K562 (cell line): ENCODE measurements at regions not wholly inside any gene's neighbourhood (a gene's known extent, or its start where the extent isn't known, plus 50 kb on each side); places are given as distances from the start of the nearest gene placed in this dataset.

Source experiments
- ATAC-seq: fragments of 200-7000 bp; cut with Tn5 transposase; 3 replicates; pipeline ENCODE4 v1.9.1; 2020; ENCODE audit warnings: moderate library complexity
- BruUV-seq: library from RNA; stranded (reverse); fragments of 400-500 nt; replicated peaks from 2 replicates; lab custom pipeline; 2021; lab: Mats Ljungman, UMichigan
- CTCF ChIA-PET: fragments of 300-600 bp; formaldehyde crosslinking; extraction: SDS; loops from one replicate; lab custom pipeline; 2021; ENCODE audit warnings: low intra/inter-chr PET ratio; lab: Yijun Ruan, JAX
- POLR2A ChIA-PET: fragments of 300-600, 350-650 bp; sonication (Branson Sonifier 250); formaldehyde crosslinking; extraction: SDS; loops from one replicate; lab custom pipeline; 2021; ENCODE audit warnings: antibody characterized with exemption, inconsistent platforms; lab: Yijun Ruan, JAX
- DNase-seq, 4 experiments: peaks; one replicate each; pipeline versions ENCODE4 v3.0.0 to v3.0.0-alpha.2; 2011 to 2018; ENCODE audit warnings: low spot score in 3 of 4, mixed read lengths in 3 of 4; ENCODE audit errors: extremely low read depth in 1 of 4
- FAIRE-seq: peaks from 2 replicates; lab custom pipeline; 2011; peaks lifted over from hg19 to GRCh38; lab: Jason Lieb, UNC
- H2AFZ ChIP-seq: 2 replicates; pipeline ENCODE4 v1.6.0; 2011; ENCODE audit warnings: low read depth, low read length, control low read depth, inconsistent platforms
- H3K27ac ChIP-seq: fragments of 200-600 bp; 3 replicates; pipeline ENCODE4 v1.8.0; 2011; ENCODE audit warnings: low read depth, mild to moderate bottlenecking, control low read depth, inconsistent platforms, low read length, moderate library complexity, mixed read lengths; ENCODE audit errors: extremely low read depth
- H3K27me3 ChIP-seq, 2 experiments: fragments of 300-600 bp in 1 of 2; 2 replicates in 1 of 2; 3 replicates in 1 of 2; pipeline versions ENCODE4 v1.6.0 to v1.8.0; 2011; ENCODE audit warnings: inconsistent platforms in 2 of 2, low read length in 2 of 2, mild to moderate bottlenecking in 1 of 2, mixed read lengths in 1 of 2, moderate library complexity in 1 of 2; ENCODE audit not compliant: control insufficient read depth in 2 of 2, insufficient read depth in 2 of 2
- H3K36me3 ChIP-seq: fragments of 300-600 bp; 3 replicates; pipeline ENCODE4 v1.8.0; 2011; ENCODE audit warnings: mild to moderate bottlenecking, low read length, inconsistent platforms; ENCODE audit not compliant: control insufficient read depth, insufficient read depth
- H3K4me1 ChIP-seq, 2 experiments: fragments of 200-600 bp in 1 of 2; replicated peaks in 1 of 2; 2 replicates in 1 of 2; 3 replicates in 1 of 2; pipeline versions ENCODE4 v1.5.1 to v1.8.0; 2011; ENCODE audit warnings: inconsistent platforms in 2 of 2, low read length in 2 of 2, mild to moderate bottlenecking in 1 of 2, mixed read lengths in 1 of 2, moderate library complexity in 1 of 2; ENCODE audit not compliant: control insufficient read depth in 2 of 2, insufficient read depth in 2 of 2
- H3K4me2 ChIP-seq: 2 replicates; pipeline ENCODE4 v1.6.1; 2011; ENCODE audit warnings: low read length, control low read depth, inconsistent platforms, mixed read lengths; ENCODE audit not compliant: insufficient read depth
- H3K4me3 ChIP-seq: fragments of 200-600 bp; sonication (generic), shearing (Covaris generic); 2 replicates; pipeline ENCODE4 v1.5.1; 2016; ENCODE audit warnings: control low read depth, inconsistent platforms
- H3K79me2 ChIP-seq: fragments of 200-600 bp; 3 replicates; pipeline ENCODE4 v1.8.0; 2011; ENCODE audit warnings: low read length, inconsistent platforms; ENCODE audit not compliant: control insufficient read depth, insufficient read depth
- H3K9ac ChIP-seq, 2 experiments: 2 replicates each; pipeline versions ENCODE4 v1.6.0 to v1.6.1; 2011; ENCODE audit warnings: low read depth in 2 of 2, low read length in 2 of 2, control low read depth in 1 of 2, inconsistent platforms in 1 of 2, mild to moderate bottlenecking in 1 of 2, mixed read lengths in 1 of 2; ENCODE audit not compliant: insufficient read depth in 1 of 2
- H3K9me1 ChIP-seq: one replicate; pipeline ENCODE4 v1.6.0; 2011; ENCODE audit warnings: inconsistent platforms, mild to moderate bottlenecking, low read length, moderate library complexity; ENCODE audit not compliant: control insufficient read depth, insufficient read depth
- H3K9me3 ChIP-seq: replicated peaks from 2 replicates; pipeline ENCODE4 v1.5.1; 2011; ENCODE audit warnings: low read depth, low read length, inconsistent platforms; ENCODE audit not compliant: control insufficient read depth, insufficient read depth
- H4K20me1 ChIP-seq: replicated peaks from 2 replicates; pipeline ENCODE4 v1.6.1; 2011; ENCODE audit warnings: low read length, inconsistent platforms, mixed read lengths; ENCODE audit not compliant: control insufficient read depth, insufficient read depth
- BHLHE40 ChIP-seq: IDR thresholded peaks from 2 replicates; pipeline ENCODE4 v1.6.1; 2011; ENCODE audit warnings: low read length, improper control_type of control experiment
- EP300 ChIP-seq: IDR thresholded peaks from 2 replicates; pipeline ENCODE4 v1.6.1; 2012; ENCODE audit warnings: low read length, improper control_type of control experiment
- ESRRB ChIP-seq: fragments of 250-450 bp; sonication (Bioruptor Pico); IDR thresholded peaks from 2 replicates; pipeline ENCODE4 v1.5.0; 2020; ENCODE audit warnings: mild to moderate bottlenecking, moderate library complexity, borderline replicate concordance
- MCM7 ChIP-seq, 2 experiments: fragments of 450-650 bp; IDR thresholded peaks; 2 replicates each; pipeline ENCODE4 v1.6.1; 2016 to 2018
- SMARCE1 ChIP-seq: fragments of 450-650 bp; IDR thresholded peaks from 2 replicates; pipeline ENCODE4 v1.7.1; 2016; ENCODE audit warnings: mild to moderate bottlenecking
- STAT5A ChIP-seq: IDR thresholded peaks from 2 replicates; pipeline ENCODE4 v1.6.1; 2012; ENCODE audit warnings: low read length, inconsistent platforms, borderline replicate concordance
- ZKSCAN3 ChIP-seq: fragments of 250-450 bp; sonication (Bioruptor Pico); IDR thresholded peaks from 2 replicates; pipeline ENCODE4 v1.4.0; 2020
- ZNF274 ChIP-seq: IDR thresholded peaks from 2 replicates; pipeline ENCODE4 v1.6.1; 2011; ENCODE audit warnings: low read depth, mild to moderate bottlenecking, low read length, moderate library complexity, borderline replicate concordance
- ZNF311 ChIP-seq: fragments of 250-450 bp; sonication (Bioruptor Pico); IDR thresholded peaks from 2 replicates; pipeline ENCODE4 v1.4.0; 2020; ENCODE audit warnings: mild to moderate bottlenecking, moderate library complexity
- ZNF584 ChIP-seq: fragments of 200-800 bp; sonication (Bioruptor generic); IDR thresholded peaks from 2 replicates; pipeline ENCODE4 v1.6.1; 2016; ENCODE audit warnings: low read depth, mild to moderate bottlenecking, missing genetic modification characterization, missing compliant biosample characterization
- WGBS: fragments of 100-300 bp; shearing (Covaris generic); methylation state at CpG from one replicate; pipeline ENCODE4 v1.1.6; 2016; ENCODE audit warnings: low coverage, mixed read lengths; ENCODE audit not compliant: insufficient coverage; ENCODE audit errors: missing lambda C conversion rate; 5-methylcytosine and 5-hydroxymethylcytosine counted together
- in situ Hi-C: fragments of 300-500 bp; cut with MboI; formaldehyde crosslinking; loops from 4 replicates; pipeline ENCODE4 v1.15.0; 2018; ENCODE audit warnings: inconsistent platforms, mixed read lengths
- intact Hi-C: fragments of 100-400 bp; cut with micrococcal nuclease; formaldehyde crosslinking; loops from 2 replicates; pipeline ENCODE4 v1.14.2; 2022
- TF ChIP-seq, protein P1 (sequence below): fragments of 250-450 bp; sonication (Bioruptor Pico); IDR thresholded peaks from 2 replicates; pipeline ENCODE4 v1.8.0; 2021; ENCODE audit warnings: moderate library complexity, mild to moderate bottlenecking, inconsistent platforms
- TF ChIP-seq, protein P2 (sequence below): fragments of 450-650 bp; formaldehyde crosslinking; IDR thresholded peaks from 2 replicates; pipeline ENCODE4 v1.4.0; 2020; ENCODE audit warnings: mild to moderate bottlenecking, mixed read lengths

DNA sequence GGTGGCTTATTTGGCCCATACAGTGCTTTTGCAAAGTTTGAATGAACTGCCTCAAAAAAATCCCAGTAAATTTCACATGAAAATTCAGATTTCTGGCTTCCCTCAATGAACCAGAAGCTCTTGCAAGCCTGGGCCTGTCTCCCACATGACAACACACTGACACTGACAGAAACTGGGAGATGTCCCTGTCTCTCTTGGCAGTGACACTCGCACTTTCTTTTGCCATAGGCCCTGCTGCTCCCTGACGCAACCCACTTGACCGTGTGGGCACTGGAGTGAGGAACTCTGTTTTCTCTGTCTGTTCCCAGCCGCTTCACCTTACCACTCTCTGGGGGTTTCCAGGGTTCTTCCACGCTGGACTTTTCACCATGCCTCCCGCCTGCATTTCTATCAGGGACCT, 524.5 kb downstream of the SHQ1 start:
- POLR2A ChIA-PET = interaction anchor here (0.8 to 1.1 kb wide), 3 partner anchors 8 to 1001 kb away, joined by 3 to 5 read pairs (median 3); no protein-coding TSS in a partner anchor
- no peak for FAIRE-seq

DNA sequence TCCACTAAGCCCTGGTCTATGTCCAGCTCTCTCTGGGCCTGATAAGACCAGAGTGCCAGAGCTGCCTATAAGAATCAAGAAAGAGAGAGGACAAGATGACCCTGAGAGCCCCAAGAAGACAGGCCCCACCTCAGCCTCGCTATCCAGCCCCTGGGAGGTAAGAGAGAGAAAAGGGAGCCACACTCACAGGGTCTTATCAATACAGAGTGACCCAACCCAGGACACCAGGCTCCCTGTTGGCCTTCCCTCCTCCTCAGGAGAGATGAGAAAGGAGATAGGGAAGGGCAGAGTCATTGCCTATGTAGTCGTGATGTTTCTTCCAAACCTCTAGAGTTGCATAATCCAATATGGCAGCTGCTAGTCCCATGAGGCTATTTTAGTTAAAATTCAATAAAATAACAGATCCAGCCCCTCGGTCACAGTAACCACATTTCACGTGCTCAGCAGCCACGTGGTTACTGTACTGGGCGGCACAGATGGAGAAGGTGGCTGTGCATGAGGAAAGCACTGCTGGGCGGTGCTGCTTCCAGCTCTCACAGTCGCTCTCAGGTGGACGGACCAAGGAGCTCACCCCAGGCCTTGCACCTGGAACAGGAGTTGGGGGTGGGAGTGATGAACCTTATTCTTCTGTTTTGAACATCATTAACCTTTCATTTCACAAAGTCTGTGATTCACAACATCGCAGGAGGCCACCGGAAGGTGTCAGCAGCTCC, 525.8 kb downstream of the SHQ1 start:
- Histone ChIP-seq H3K9me3 (no peaks in the 10 kb centered on the region), H3K4me2 (peak overlapping the region; percentile 47), H3K9me1 (no peaks in the 10 kb centered on the region), H3K27ac (peak overlapping the region; percentile 75), H3K4me3 (no peak overlapping the region), H3K36me3 (no peaks in the 10 kb centered on the region), H2AFZ (peak overlapping the region; percentile 79), H3K9ac (peak overlapping the region; percentile 37 to 71; a peak in 3 of 4 replicates), H3K4me1 (peaks cover 33 to 54% of the 10 kb centered on the region in 2 experiments), H4K20me1 (no peaks in the 10 kb centered on the region), H3K27me3 (no peaks in the 10 kb centered on the region), H3K79me2 (no peaks in the 10 kb centered on the region)
- DNase-seq (peak; percentile 67 to 71 (median 69)), ATAC-seq (peak; percentile 76), FAIRE-seq (peak; percentile 89)
- ChIA-PET POLR2A (interaction anchor here (0.6 to 1.5 kb wide), 10 partner anchors 9 to 330 kb away, joined by 3 to 5 read pairs (median 4); no protein-coding TSS in a partner anchor), CTCF (no interaction called here)
- WGBS = 42% methylated on average over 10 of the region's 11 CpGs
- in situ Hi-C loops (no loop called here), intact Hi-C loops (loop anchor here (5.0 kb wide), 2 partner anchors 35 to 50 kb away; no protein-coding TSS in a partner anchor)
- BruUV-seq = no TSS peak
- TF ChIP-seq ZNF274 (no peak), ZNF584 (CRISPR knock-in tag) (peak; percentile 89), BHLHE40 (peak; percentile 89), SMARCE1 (peak; percentile 52; the same call in 1 of the 2 replicates), ESRRB (CRISPR knock-in tag) (no peak), EP300 (peak; percentile 86), STAT5A (no peak), ZNF311 (CRISPR knock-in tag) (0 out of 2 replicates have a peak, but pooled peaks have one; percentile 67)
- TF ChIP-seq, protein P1, sequence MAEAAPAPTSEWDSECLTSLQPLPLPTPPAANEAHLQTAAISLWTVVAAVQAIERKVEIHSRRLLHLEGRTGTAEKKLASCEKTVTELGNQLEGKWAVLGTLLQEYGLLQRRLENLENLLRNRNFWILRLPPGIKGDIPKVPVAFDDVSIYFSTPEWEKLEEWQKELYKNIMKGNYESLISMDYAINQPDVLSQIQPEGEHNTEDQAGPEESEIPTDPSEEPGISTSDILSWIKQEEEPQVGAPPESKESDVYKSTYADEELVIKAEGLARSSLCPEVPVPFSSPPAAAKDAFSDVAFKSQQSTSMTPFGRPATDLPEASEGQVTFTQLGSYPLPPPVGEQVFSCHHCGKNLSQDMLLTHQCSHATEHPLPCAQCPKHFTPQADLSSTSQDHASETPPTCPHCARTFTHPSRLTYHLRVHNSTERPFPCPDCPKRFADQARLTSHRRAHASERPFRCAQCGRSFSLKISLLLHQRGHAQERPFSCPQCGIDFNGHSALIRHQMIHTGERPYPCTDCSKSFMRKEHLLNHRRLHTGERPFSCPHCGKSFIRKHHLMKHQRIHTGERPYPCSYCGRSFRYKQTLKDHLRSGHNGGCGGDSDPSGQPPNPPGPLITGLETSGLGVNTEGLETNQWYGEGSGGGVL (CRISPR knock-in tag) = peak; percentile 17; the same call in 1 of the 2 replicates
- TF ChIP-seq, protein P2, sequence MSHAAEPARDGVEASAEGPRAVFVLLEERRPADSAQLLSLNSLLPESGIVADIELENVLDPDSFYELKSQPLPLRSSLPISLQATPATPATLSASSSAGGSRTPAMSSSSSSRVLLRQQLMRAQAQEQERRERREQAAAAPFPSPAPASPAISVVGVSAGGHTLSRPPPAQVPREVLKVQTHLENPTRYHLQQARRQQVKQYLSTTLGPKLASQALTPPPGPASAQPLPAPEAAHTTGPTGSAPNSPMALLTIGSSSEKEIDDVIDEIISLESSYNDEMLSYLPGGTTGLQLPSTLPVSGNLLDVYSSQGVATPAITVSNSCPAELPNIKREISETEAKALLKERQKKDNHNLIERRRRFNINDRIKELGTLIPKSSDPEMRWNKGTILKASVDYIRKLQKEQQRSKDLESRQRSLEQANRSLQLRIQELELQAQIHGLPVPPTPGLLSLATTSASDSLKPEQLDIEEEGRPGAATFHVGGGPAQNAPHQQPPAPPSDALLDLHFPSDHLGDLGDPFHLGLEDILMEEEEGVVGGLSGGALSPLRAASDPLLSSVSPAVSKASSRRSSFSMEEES (CRISPR knock-in tag) = peak; percentile 11; the same call in 1 of the 2 replicates

More for the DNA sequence above, 524.5 kb downstream of the SHQ1 start:
- no peaks in the 10 kb centered on the region for H3K79me2 ChIP-seq
- no peaks in the 10 kb centered on the region for H3K27me3 ChIP-seq
- TF ChIP-seq ZKSCAN3 (no peak), MCM7 (IDR thresholded peaks at IDR 0.05) (no peak)
- H3K9me1 ChIP-seq = no peaks in the 10 kb centered on the region
- CTCF ChIA-PET = no interaction called here
- in situ Hi-C loops = no loop called here
- H3K36me3 ChIP-seq = no peaks in the 10 kb centered on the region
- H3K4me1 ChIP-seq = peaks cover 27 to 49% of the 10 kb centered on the region in 2 experiments
- H3K9ac ChIP-seq = 0 out of 4 replicates have a peak overlapping the region, but pooled peaks of 1 of the 2 experiments have one; percentile 71
- H3K4me2 ChIP-seq = no peak overlapping the region
- ATAC-seq = no peak
- intact Hi-C loops = loop anchor here (5.0 kb wide), 2 partner anchors 36 to 51 kb away; no protein-coding TSS in a partner anchor
- no peak for DNase-seq
- H4K20me1 ChIP-seq = no peaks in the 10 kb centered on the region
- H3K4me3 ChIP-seq = no peak overlapping the region
- H2AFZ ChIP-seq = peak overlapping the region; percentile 79; the same call in 1 of the 2 replicates
- H3K27ac ChIP-seq = no peak overlapping the region
- WGBS = 98% methylated on average over 4 of the region's 6 CpGs
- BruUV-seq = no TSS peak
- no peaks in the 10 kb centered on the region for H3K9me3 ChIP-seq
